ENCODE measurements at regions not wholly inside any gene's neighbourhood (a gene's known extent, or its start where the extent isn't known, plus 50 kb on each side); places are given as distances from the start of the nearest gene placed in this dataset.

DNA sequence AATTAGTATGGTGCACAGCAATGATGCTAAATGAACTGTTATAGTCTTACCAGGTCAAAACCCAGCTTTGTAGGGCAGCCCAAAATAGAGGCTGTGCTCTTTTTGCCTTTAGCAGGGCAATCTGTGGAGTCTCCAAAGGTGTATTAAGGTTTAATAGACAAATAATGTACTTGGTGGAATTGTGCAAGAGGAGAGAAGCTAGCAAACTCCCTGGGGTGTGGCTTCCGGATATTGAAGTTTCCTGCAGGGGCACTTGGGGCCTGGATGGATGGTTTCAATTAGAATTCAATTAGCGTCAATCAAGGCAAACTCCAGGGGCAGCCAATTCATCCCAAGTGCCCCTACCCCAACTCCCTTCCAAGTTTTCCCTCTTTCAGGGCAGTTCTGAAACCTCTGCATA lies 285.8 kb downstream of the UTP18 start:
- TF ChIP-seq CREB1 (CRISPR knock-in tag; IDR thresholded peaks at IDR 0.05; ENCODE audit: low read depth) (no peak), NANOG (IDR thresholded peaks at IDR 0.05; ENCODE audit: borderline replicate concordance) (no peak), EZH2 (IDR thresholded peaks at IDR 0.05; ENCODE audit: low read depth, unreplicated experiment) (no peak), ZNF331 (CRISPR knock-in tag; IDR thresholded peaks at IDR 0.05; ENCODE audit: low read depth) (no peak), STAT1 (IDR thresholded peaks at IDR 0.05; ENCODE audit: unreplicated experiment) (no peak), EZH2phosphoT487 (IDR thresholded peaks at IDR 0.05; ENCODE audit: unreplicated experiment) (no peak), POLR2AphosphoS5 (IDR thresholded peaks at IDR 0.05; ENCODE audit: low read depth) (no peak), ZNF114 (CRISPR knock-in tag; IDR thresholded peaks at IDR 0.05) (no peak), JUNB (IDR thresholded peaks at IDR 0.05; ENCODE audit: unreplicated experiment) (no peak)
- TF ChIP-seq, protein P1, sequence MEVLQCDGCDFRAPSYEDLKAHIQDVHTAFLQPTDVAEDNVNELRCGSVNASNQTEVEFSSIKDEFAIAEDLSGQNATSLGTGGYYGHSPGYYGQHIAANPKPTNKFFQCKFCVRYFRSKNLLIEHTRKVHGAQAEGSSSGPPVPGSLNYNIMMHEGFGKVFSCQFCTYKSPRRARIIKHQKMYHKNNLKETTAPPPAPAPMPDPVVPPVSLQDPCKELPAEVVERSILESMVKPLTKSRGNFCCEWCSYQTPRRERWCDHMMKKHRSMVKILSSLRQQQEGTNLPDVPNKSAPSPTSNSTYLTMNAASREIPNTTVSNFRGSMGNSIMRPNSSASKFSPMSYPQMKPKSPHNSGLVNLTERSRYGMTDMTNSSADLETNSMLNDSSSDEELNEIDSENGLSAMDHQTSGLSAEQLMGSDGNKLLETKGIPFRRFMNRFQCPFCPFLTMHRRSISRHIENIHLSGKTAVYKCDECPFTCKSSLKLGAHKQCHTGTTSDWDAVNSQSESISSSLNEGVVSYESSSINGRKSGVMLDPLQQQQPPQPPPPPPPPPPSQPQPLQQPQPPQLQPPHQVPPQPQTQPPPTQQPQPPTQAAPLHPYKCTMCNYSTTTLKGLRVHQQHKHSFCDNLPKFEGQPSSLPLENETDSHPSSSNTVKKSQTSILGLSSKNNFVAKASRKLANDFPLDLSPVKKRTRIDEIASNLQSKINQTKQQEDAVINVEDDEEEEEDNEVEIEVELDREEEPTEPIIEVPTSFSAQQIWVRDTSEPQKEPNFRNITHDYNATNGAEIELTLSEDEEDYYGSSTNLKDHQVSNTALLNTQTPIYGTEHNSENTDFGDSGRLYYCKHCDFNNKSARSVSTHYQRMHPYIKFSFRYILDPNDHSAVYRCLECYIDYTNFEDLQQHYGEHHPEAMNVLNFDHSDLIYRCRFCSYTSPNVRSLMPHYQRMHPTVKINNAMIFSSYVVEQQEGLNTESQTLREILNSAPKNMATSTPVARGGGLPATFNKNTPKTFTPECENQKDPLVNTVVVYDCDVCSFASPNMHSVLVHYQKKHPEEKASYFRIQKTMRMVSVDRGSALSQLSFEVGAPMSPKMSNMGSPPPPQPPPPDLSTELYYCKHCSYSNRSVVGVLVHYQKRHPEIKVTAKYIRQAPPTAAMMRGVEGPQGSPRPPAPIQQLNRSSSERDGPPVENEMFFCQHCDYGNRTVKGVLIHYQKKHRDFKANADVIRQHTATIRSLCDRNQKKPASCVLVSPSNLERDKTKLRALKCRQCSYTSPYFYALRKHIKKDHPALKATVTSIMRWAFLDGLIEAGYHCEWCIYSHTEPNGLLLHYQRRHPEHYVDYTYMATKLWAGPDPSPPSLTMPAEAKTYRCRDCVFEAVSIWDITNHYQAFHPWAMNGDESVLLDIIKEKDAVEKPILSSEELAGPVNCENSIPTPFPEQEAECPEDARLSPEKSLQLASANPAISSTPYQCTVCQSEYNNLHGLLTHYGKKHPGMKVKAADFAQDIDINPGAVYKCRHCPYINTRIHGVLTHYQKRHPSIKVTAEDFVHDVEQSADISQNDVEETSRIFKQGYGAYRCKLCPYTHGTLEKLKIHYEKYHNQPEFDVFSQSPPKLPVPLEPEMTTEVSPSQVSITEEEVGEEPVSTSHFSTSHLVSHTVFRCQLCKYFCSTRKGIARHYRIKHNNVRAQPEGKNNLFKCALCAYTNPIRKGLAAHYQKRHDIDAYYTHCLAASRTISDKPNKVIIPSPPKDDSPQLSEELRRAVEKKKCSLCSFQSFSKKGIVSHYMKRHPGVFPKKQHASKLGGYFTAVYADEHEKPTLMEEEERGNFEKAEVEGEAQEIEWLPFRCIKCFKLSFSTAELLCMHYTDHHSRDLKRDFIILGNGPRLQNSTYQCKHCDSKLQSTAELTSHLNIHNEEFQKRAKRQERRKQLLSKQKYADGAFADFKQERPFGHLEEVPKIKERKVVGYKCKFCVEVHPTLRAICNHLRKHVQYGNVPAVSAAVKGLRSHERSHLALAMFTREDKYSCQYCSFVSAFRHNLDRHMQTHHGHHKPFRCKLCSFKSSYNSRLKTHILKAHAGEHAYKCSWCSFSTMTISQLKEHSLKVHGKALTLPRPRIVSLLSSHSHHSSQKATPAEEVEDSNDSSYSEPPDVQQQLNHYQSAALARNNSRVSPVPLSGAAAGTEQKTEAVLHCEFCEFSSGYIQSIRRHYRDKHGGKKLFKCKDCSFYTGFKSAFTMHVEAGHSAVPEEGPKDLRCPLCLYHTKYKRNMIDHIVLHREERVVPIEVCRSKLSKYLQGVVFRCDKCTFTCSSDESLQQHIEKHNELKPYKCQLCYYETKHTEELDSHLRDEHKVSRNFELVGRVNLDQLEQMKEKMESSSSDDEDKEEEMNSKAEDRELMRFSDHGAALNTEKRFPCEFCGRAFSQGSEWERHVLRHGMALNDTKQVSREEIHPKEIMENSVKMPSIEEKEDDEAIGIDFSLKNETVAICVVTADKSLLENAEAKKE (CRISPR knock-in tag; IDR thresholded peaks at IDR 0.05) = no peak
- TF ChIP-seq, protein P2, sequence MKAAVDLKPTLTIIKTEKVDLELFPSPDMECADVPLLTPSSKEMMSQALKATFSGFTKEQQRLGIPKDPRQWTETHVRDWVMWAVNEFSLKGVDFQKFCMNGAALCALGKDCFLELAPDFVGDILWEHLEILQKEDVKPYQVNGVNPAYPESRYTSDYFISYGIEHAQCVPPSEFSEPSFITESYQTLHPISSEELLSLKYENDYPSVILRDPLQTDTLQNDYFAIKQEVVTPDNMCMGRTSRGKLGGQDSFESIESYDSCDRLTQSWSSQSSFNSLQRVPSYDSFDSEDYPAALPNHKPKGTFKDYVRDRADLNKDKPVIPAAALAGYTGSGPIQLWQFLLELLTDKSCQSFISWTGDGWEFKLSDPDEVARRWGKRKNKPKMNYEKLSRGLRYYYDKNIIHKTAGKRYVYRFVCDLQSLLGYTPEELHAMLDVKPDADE (IDR thresholded peaks at IDR 0.05) = no peak
- TF ChIP-seq, protein P3, sequence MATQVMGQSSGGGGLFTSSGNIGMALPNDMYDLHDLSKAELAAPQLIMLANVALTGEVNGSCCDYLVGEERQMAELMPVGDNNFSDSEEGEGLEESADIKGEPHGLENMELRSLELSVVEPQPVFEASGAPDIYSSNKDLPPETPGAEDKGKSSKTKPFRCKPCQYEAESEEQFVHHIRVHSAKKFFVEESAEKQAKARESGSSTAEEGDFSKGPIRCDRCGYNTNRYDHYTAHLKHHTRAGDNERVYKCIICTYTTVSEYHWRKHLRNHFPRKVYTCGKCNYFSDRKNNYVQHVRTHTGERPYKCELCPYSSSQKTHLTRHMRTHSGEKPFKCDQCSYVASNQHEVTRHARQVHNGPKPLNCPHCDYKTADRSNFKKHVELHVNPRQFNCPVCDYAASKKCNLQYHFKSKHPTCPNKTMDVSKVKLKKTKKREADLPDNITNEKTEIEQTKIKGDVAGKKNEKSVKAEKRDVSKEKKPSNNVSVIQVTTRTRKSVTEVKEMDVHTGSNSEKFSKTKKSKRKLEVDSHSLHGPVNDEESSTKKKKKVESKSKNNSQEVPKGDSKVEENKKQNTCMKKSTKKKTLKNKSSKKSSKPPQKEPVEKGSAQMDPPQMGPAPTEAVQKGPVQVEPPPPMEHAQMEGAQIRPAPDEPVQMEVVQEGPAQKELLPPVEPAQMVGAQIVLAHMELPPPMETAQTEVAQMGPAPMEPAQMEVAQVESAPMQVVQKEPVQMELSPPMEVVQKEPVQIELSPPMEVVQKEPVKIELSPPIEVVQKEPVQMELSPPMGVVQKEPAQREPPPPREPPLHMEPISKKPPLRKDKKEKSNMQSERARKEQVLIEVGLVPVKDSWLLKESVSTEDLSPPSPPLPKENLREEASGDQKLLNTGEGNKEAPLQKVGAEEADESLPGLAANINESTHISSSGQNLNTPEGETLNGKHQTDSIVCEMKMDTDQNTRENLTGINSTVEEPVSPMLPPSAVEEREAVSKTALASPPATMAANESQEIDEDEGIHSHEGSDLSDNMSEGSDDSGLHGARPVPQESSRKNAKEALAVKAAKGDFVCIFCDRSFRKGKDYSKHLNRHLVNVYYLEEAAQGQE (IDR thresholded peaks at IDR 0.05; ENCODE audit: unreplicated experiment) = no peak
- TF ChIP-seq, protein P4, sequence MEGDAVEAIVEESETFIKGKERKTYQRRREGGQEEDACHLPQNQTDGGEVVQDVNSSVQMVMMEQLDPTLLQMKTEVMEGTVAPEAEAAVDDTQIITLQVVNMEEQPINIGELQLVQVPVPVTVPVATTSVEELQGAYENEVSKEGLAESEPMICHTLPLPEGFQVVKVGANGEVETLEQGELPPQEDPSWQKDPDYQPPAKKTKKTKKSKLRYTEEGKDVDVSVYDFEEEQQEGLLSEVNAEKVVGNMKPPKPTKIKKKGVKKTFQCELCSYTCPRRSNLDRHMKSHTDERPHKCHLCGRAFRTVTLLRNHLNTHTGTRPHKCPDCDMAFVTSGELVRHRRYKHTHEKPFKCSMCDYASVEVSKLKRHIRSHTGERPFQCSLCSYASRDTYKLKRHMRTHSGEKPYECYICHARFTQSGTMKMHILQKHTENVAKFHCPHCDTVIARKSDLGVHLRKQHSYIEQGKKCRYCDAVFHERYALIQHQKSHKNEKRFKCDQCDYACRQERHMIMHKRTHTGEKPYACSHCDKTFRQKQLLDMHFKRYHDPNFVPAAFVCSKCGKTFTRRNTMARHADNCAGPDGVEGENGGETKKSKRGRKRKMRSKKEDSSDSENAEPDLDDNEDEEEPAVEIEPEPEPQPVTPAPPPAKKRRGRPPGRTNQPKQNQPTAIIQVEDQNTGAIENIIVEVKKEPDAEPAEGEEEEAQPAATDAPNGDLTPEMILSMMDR (conservative IDR thresholded peaks at IDR 0.05; ENCODE audit: low read depth in 2 of 2) = no peak
- ATAC-seq = no peak
- H3K27ac Mint-ChIP-seq = no peak overlapping the region
- no peaks in the 10 kb centered on the region for H3K36me3 Mint-ChIP-seq (ENCODE audit: low read depth)
- H3K36me3 ChIP-seq (ENCODE audit: insufficient read depth) = no peaks in the 10 kb centered on the region
- DNase-seq (ENCODE audit: low spot score) = no peak
- H3K4me1 Mint-ChIP-seq = peaks cover 5% of the 10 kb centered on the region; the same call in 1 of the 3 replicates
- H3K27me3 ChIP-seq (ENCODE audit: insufficient read depth) = no peaks in the 10 kb centered on the region
- H3F3A ChIP-seq (replicated peaks; ENCODE audit: low read depth) = no peaks in the 10 kb centered on the region
- no peaks in the 10 kb centered on the region for H3K9me3 Mint-ChIP-seq
- peaks cover 2% of the 10 kb centered on the region for H3K27me3 Mint-ChIP-seq (ENCODE audit: insufficient read depth, low read depth, poor library complexity)
- H3K79me2 ChIP-seq (replicated peaks; ENCODE audit: insufficient read depth) = no peaks in the 10 kb centered on the region
- no peaks in the 10 kb centered on the region for H3K9me2 ChIP-seq (ENCODE audit: insufficient read depth)
- H2AFZ ChIP-seq = no peak overlapping the region
- H3K27ac ChIP-seq (ENCODE audit: low read depth) = no peak overlapping the region
- H3K4me3 ChIP-seq = no peak overlapping the region
- no peak overlapping the region for H3K4me2 ChIP-seq
- no peaks in the 10 kb centered on the region for H4K20me1 ChIP-seq (replicated peaks; ENCODE audit: insufficient read depth)
- H3K4me1 ChIP-seq (ENCODE audit: insufficient read depth) = no peaks in the 10 kb centered on the region
- no peak overlapping the region for H3K4me3 Mint-ChIP-seq
